Endothelial cell of umbilical vein (primary cell): ENCODE measurements at regions not wholly inside any gene's neighbourhood (a gene's known extent, or its start where the extent isn't known, plus 50 kb on each side); places are given as distances from the start of the nearest gene placed in this dataset.
"Not testable (repeated sequence)": the region's sequence is repeated elsewhere in the genome, so short reads cannot be mapped to it uniquely, and the experiment has no call there.

Experiments
- BruUV-seq: library from RNA; stranded (reverse); fragments of 400-500 nt; replicated peaks from 2 replicates; lab custom pipeline; 2021; lab: Mats Ljungman, UMichigan
- CTCF ChIA-PET: fragments of 300-600, 350-600 bp; sonication (Branson Sonifier 250); formaldehyde crosslinking; loops from one replicate; lab custom pipeline; 2021; ENCODE audit warnings: antibody characterized with exemption, inconsistent platforms; lab: Charles Lee
- POLR2A ChIA-PET: fragments of 300-600, 350-600 bp; sonication (Branson Sonifier 250); formaldehyde crosslinking; loops from one replicate; lab custom pipeline; 2021; ENCODE audit warnings: antibody characterized with exemption, inconsistent platforms; lab: Charles Lee
- DNase-seq: peaks from one replicate; pipeline ENCODE4 v3.0.0-alpha.2; 2011; ENCODE audit warnings: low read depth, low spot score
- FAIRE-seq: peaks from 2 replicates; lab custom pipeline; 2011; peaks lifted over from hg19 to GRCh38; lab: Jason Lieb, UNC
- H2AFZ ChIP-seq: 2 replicates; pipeline ENCODE4 v1.6.0; 2012; ENCODE audit warnings: low read depth, low read length, control low read depth, inconsistent platforms
- H3K27ac ChIP-seq: 2 replicates; pipeline ENCODE4 v1.5.1; 2011; ENCODE audit warnings: low read depth, mild to moderate bottlenecking, control low read depth, low read length, moderate library complexity; ENCODE audit not compliant: insufficient read depth
- H3K27me3 ChIP-seq, 2 experiments: 2 replicates each; pipeline versions ENCODE4 v1.6.0 to v1.6.1; 2011; ENCODE audit warnings: low read length in 2 of 2, mixed read lengths in 1 of 2; ENCODE audit not compliant: control insufficient read depth in 2 of 2, insufficient read depth in 2 of 2
- H3K36me3 ChIP-seq, 2 experiments: 2 replicates in 1 of 2; 3 replicates in 1 of 2; pipeline ENCODE4 v1.5.1; 2011; ENCODE audit warnings: low read length in 2 of 2, mild to moderate bottlenecking in 1 of 2, moderate library complexity in 1 of 2; ENCODE audit not compliant: control insufficient read depth in 2 of 2, insufficient read depth in 2 of 2; ENCODE audit errors: extremely low read depth in 1 of 2
- H3K4me1 ChIP-seq: 3 replicates; pipeline ENCODE4 v1.5.1; 2011; ENCODE audit warnings: mild to moderate bottlenecking, low read length; ENCODE audit not compliant: control insufficient read depth, insufficient read depth; ENCODE audit errors: extremely low read depth
- H3K4me2 ChIP-seq: 2 replicates; pipeline ENCODE4 v1.6.1; 2011; ENCODE audit warnings: low read length, control low read depth, mixed read lengths; ENCODE audit not compliant: insufficient read depth
- H3K4me3 ChIP-seq, 3 experiments: fragments of 200-600 bp in 1 of 3; sonication (generic), shearing (Covaris generic) in 1 of 3; replicated peaks in 1 of 3; 2 replicates each; pipeline ENCODE4 v1.5.1; 2011 to 2016; ENCODE audit warnings: control low read depth in 3 of 3, low read length in 3 of 3, mild to moderate bottlenecking in 2 of 3, inconsistent platforms in 1 of 3, low read depth in 1 of 3, moderate library complexity in 1 of 3; ENCODE audit not compliant: insufficient read depth in 1 of 3
- H3K79me2 ChIP-seq: 2 replicates; pipeline ENCODE4 v1.6.0; 2012; ENCODE audit warnings: low read length, inconsistent platforms; ENCODE audit not compliant: control insufficient read depth, insufficient read depth
- H3K9ac ChIP-seq: replicated peaks from 2 replicates; pipeline ENCODE3; 2011; ENCODE audit warnings: low read length, control low read depth; ENCODE audit not compliant: insufficient read depth; ENCODE audit errors: extremely low read depth
- H3K9me1 ChIP-seq: replicated peaks from 3 replicates; pipeline ENCODE4 v1.6.0; 2011; ENCODE audit warnings: mild to moderate bottlenecking, low read length; ENCODE audit not compliant: control insufficient read depth, insufficient read depth; ENCODE audit errors: extremely low read depth
- H3K9me3 ChIP-seq: replicated peaks from 2 replicates; pipeline ENCODE4 v1.5.1; 2012; ENCODE audit warnings: low read length, inconsistent platforms; ENCODE audit not compliant: control insufficient read depth, insufficient read depth
- H4K20me1 ChIP-seq: replicated peaks from 2 replicates; pipeline ENCODE3; 2011; ENCODE audit warnings: mild to moderate bottlenecking, low read length; ENCODE audit not compliant: control insufficient read depth, insufficient read depth; ENCODE audit errors: extremely low read depth
- EZH2 ChIP-seq: IDR thresholded peaks from 2 replicates; pipeline ENCODE4 v1.6.1; 2012; ENCODE audit warnings: borderline replicate concordance, low read depth, mild to moderate bottlenecking, moderate library complexity, low read length, inconsistent platforms; ENCODE audit not compliant: severe bottlenecking
- FOS ChIP-seq: IDR thresholded peaks from 2 replicates; pipeline ENCODE4 v1.6.1; 2011; ENCODE audit warnings: mild to moderate bottlenecking, low read length, moderate library complexity, borderline replicate concordance; ENCODE audit not compliant: insufficient read depth
- JUN ChIP-seq: IDR thresholded peaks from 2 replicates; pipeline ENCODE4 v1.6.1; 2011; ENCODE audit warnings: borderline replicate concordance, low read depth; ENCODE audit not compliant: insufficient read length, insufficient read depth
- MYC ChIP-seq: IDR thresholded peaks from one replicate; pipeline ENCODE4 v1.6.1; 2011; ENCODE audit warnings: mild to moderate bottlenecking, low read depth, low read length
- POLR2A ChIP-seq: IDR thresholded peaks from 2 replicates; pipeline ENCODE4 v1.6.1; 2012; ENCODE audit warnings: low read depth, mild to moderate bottlenecking, control low read depth, low read length
- POLR2AphosphoS5 ChIP-seq: IDR thresholded peaks from 2 replicates; pipeline ENCODE4 v1.6.1; 2012; ENCODE audit warnings: low read depth, mild to moderate bottlenecking, control low read depth, low read length, moderate library complexity; ENCODE audit not compliant: insufficient read depth
- dilution Hi-C: fragments of 300-500 bp; cut with MboI; formaldehyde crosslinking; loops from one replicate; pipeline ENCODE4 v1.15.0; 2019; ENCODE audit warnings: low sequenced_read_pairs; ENCODE audit not compliant: extremely low pct_ligation_motif_present
- intact Hi-C: fragments of 100-400 bp; cut with micrococcal nuclease; formaldehyde crosslinking; loops from one replicate; pipeline ENCODE4 v1.10.0; 2022
- TF ChIP-seq, protein P1 (sequence below): IDR thresholded peaks from 2 replicates; pipeline ENCODE4 v1.6.1; 2011; ENCODE audit not compliant: insufficient read depth, insufficient read length
- TF ChIP-seq, protein P2 (sequence below), 2 donors: IDR thresholded peaks; 1 replicate in 1 of 2; 2 replicates in 1 of 2; pipeline ENCODE4 v1.5.1; 2011; ENCODE audit warnings: low read length in 2 of 2, mild to moderate bottlenecking in 2 of 2, moderate library complexity in 2 of 2, control low read depth in 1 of 2, inconsistent platforms in 1 of 2, low read depth in 1 of 2; ENCODE audit not compliant: insufficient read depth in 1 of 2; ENCODE audit errors: extremely low read depth in 1 of 2

DNA sequence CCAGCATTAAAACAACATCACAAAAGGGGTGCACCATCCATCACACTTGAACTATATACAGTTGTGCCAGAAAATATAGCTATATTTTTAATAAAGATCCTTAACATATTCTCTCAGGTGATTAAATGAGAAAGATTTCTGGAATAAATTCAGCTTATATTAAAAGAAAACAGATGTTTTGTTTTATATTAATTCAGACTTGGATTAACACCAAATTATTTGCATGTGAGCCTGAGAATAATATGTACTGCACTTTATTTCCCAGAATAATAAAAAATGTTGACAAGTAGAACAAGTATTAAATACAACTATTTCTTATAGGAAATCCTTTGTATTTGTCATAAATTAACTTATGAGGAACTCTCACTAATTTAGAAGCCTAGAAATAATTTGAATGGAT lies 1467.4 kb downstream of the RAPGEF2 start:
- Histone ChIP-seq H3K79me2 (no peaks in the 10 kb centered on the region), H2AFZ (no peak overlapping the region), H3K4me1 (no peaks in the 10 kb centered on the region), H3K9me3 (peaks cover 2% of the 10 kb centered on the region), H3K27me3 (no peaks in the 10 kb centered on the region), H4K20me1 (no peaks in the 10 kb centered on the region), H3K9ac (no peak overlapping the region), H3K9me1 (no peaks in the 10 kb centered on the region), H3K27ac (no peak overlapping the region), H3K36me3 (no peaks in the 10 kb centered on the region), H3K4me2 (no peak overlapping the region), H3K4me3 (no peak overlapping the region)
- BruUV-seq, result no TSS peak
- ChIA-PET POLR2A (no interaction called here), CTCF (no interaction called here)
- TF ChIP-seq JUN, result no peak
- TF ChIP-seq POLR2A, result no peak
- TF ChIP-seq FOS, result no peak
- TF ChIP-seq, protein P1, sequence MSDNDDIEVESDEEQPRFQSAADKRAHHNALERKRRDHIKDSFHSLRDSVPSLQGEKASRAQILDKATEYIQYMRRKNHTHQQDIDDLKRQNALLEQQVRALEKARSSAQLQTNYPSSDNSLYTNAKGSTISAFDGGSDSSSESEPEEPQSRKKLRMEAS, result no peak
- TF ChIP-seq POLR2AphosphoS5, result no peak
- no peak for TF ChIP-seq MYC
- no peak for TF ChIP-seq EZH2
- TF ChIP-seq, protein P2, sequence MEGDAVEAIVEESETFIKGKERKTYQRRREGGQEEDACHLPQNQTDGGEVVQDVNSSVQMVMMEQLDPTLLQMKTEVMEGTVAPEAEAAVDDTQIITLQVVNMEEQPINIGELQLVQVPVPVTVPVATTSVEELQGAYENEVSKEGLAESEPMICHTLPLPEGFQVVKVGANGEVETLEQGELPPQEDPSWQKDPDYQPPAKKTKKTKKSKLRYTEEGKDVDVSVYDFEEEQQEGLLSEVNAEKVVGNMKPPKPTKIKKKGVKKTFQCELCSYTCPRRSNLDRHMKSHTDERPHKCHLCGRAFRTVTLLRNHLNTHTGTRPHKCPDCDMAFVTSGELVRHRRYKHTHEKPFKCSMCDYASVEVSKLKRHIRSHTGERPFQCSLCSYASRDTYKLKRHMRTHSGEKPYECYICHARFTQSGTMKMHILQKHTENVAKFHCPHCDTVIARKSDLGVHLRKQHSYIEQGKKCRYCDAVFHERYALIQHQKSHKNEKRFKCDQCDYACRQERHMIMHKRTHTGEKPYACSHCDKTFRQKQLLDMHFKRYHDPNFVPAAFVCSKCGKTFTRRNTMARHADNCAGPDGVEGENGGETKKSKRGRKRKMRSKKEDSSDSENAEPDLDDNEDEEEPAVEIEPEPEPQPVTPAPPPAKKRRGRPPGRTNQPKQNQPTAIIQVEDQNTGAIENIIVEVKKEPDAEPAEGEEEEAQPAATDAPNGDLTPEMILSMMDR (IDR thresholded peaks at IDR 0.05; ENCODE audit: extremely low read depth in 1 of 2, insufficient read depth in 1 of 2, low read depth in 1 of 2, low read length in 2 of 2), result no peak
- DNase-seq, result no peak
- dilution Hi-C loops, result no loop called here
- FAIRE-seq, result no peak
- intact Hi-C loops, result no loop called here

DNA sequence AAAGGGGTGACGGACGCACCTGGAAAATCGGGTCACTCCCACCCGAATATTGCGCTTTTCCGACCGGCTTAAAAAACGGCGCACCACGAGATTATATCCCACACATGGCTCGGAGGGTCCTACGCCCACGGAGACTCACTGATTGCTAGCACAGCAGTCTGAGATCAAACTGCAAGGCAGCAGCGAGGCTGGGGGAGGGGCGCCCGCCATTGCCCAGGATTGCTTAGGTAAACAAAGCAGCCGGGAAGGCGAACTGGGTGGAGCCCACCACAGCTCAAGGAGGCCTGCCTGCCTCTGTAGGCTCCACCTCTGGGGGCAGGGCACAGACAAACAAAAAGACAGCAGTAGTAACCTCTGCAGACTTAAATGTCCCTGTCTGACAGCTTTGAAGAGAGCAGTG lies 1471.4 kb downstream of the RAPGEF2 start:
- H3K9me1 ChIP-seq, H3K36me3 ChIP-seq, BruUV-seq, FAIRE-seq, H3K4me2 ChIP-seq, H3K79me2 ChIP-seq, intact Hi-C loops, H3K9me3 ChIP-seq, H3K4me1 ChIP-seq, H3K9ac ChIP-seq, H3K27ac ChIP-seq, CTCF ChIA-PET, POLR2A ChIA-PET, DNase-seq, H4K20me1 ChIP-seq, dilution Hi-C loops, H3K27me3 ChIP-seq, H3K4me3 ChIP-seq, H2AFZ ChIP-seq: not testable (repeated sequence)
